ENCODE measurements at regions not wholly inside any gene's neighbourhood (a gene's known extent, or its start where the extent isn't known, plus 50 kb on each side); places are given as distances from the start of the nearest gene placed in this dataset.

GRCh38 chr4:144213371-144213770 lies 72.9 kb upstream of the GYPA start:
- TF ChIP-seq EP300 (IDR thresholded peaks at IDR 0.05; ENCODE audit: borderline replicate concordance) (no peak), RAD21 (IDR thresholded peaks at IDR 0.05; ENCODE audit: low read depth) (no peak), TEAD4 (IDR thresholded peaks at IDR 0.05) (no peak), TCF12 (IDR thresholded peaks at IDR 0.05; ENCODE audit: low read depth) (no peak)

DNA sequence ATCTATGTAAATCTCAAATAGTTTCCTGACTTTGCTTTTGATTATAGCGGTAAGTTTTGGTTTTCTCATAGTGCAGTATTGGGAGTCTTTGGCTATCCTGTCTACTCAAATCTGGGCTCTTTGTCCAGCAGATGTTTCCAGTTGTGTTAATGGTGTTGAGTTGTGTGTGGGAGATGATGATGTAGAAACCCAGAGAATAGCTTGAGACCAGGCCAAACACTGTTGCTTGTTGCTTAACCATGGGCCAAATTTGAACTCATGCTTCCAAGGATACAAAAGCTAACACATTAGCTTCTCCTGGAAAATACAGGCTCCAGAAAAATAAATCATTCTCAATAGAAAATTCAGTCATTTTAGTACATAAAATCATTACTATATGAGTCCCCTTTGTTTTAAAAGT lies 82.6 kb upstream of the GYPA start:
- TF ChIP-seq USF1 (IDR thresholded peaks at IDR 0.05) (no peak), ZBTB7A (IDR thresholded peaks at IDR 0.05; ENCODE audit: low read depth) (no peak), TAF1 (IDR thresholded peaks at IDR 0.05; ENCODE audit: low read depth) (no peak), EP300 (IDR thresholded peaks at IDR 0.05; ENCODE audit: borderline replicate concordance) (no peak), REST (IDR thresholded peaks at IDR 0.05; ENCODE audit: low read depth) (no peak), EGR1 (IDR thresholded peaks at IDR 0.05) (no peak), RAD21 (IDR thresholded peaks at IDR 0.05; ENCODE audit: low read depth) (no peak), NFIC (IDR thresholded peaks at IDR 0.05) (no peak), TCF12 (IDR thresholded peaks at IDR 0.05; ENCODE audit: low read depth) (no peak), FOXM1 (IDR thresholded peaks at IDR 0.05; ENCODE audit: borderline replicate concordance, low read depth) (no peak), CREB1 (IDR thresholded peaks at IDR 0.05; ENCODE audit: low read depth) (no peak), MAX (IDR thresholded peaks at IDR 0.05) (no peak), TEAD4 (IDR thresholded peaks at IDR 0.05) (no peak), CEBPB (IDR thresholded peaks at IDR 0.05) (no peak)

DNA sequence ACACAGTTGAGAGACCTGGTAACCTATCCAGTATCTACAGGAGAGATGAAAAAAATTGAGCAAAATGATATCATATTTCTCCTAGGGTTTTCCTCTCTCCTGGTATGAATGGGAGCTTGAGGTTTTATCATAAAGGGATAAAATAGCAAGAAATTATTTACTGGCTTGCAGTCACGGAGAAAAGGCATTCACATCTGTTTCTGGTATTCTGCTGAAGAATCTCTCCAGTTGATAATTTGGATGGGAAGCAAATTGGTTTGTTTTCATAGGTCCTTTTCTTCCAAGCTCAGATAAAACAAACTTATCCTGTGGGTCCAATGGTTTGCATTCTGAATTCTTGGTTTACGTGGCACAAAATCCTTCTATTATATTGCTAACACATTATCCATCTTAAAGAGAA lies 83.1 kb upstream of the GYPA start:
- no peak for TF ChIP-seq CEBPB (IDR thresholded peaks at IDR 0.05)
- no peak for TF ChIP-seq FOXM1 (IDR thresholded peaks at IDR 0.05; ENCODE audit: borderline replicate concordance, low read depth)
- no peak for TF ChIP-seq REST (IDR thresholded peaks at IDR 0.05; ENCODE audit: low read depth)
- no peak for TF ChIP-seq ZBTB7A (IDR thresholded peaks at IDR 0.05; ENCODE audit: low read depth)
- TF ChIP-seq USF1 (IDR thresholded peaks at IDR 0.05), result no peak
- no peak for TF ChIP-seq RAD21 (IDR thresholded peaks at IDR 0.05; ENCODE audit: low read depth)
- no peak for TF ChIP-seq YY1 (IDR thresholded peaks at IDR 0.05; ENCODE audit: low read depth)
- no peak for TF ChIP-seq EP300 (IDR thresholded peaks at IDR 0.05; ENCODE audit: borderline replicate concordance)
- no peak for TF ChIP-seq MAX (IDR thresholded peaks at IDR 0.05)
- no peak for TF ChIP-seq EGR1 (IDR thresholded peaks at IDR 0.05)
- no peak for TF ChIP-seq NFIC (IDR thresholded peaks at IDR 0.05)
- no peak for TF ChIP-seq TAF1 (IDR thresholded peaks at IDR 0.05; ENCODE audit: low read depth)
- no peak for TF ChIP-seq TCF12 (IDR thresholded peaks at IDR 0.05; ENCODE audit: low read depth)

DNA sequence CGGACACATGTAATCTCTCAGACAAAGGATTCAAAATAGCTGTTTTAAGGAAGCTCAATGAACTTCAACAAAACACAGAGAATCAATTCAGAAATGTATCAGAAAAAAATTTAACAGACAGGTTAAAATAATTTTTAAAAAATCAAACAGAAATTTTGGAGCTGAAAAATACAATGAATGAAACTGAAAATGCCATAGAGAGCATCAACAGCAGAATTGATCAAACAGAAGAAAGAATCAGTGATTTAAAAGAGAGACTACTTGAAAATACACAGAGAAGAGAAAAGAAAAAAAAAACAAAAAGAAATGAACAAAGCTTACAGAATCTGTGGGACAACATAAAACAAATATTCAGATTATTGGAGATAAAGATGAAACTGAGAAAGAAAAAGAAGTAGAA lies 118.8 kb upstream of the GYPA start:
- TF ChIP-seq MAX (IDR thresholded peaks at IDR 0.05), result no peak
- no peak for TF ChIP-seq TCF12 (IDR thresholded peaks at IDR 0.05; ENCODE audit: low read depth)
- TF ChIP-seq EGR1 (IDR thresholded peaks at IDR 0.05), result no peak
- no peak for TF ChIP-seq TAF1 (IDR thresholded peaks at IDR 0.05; ENCODE audit: low read depth)
- no peak for TF ChIP-seq RAD21 (IDR thresholded peaks at IDR 0.05; ENCODE audit: low read depth)
- no peak for TF ChIP-seq REST (IDR thresholded peaks at IDR 0.05; ENCODE audit: low read depth)
- no peak for TF ChIP-seq CEBPB (IDR thresholded peaks at IDR 0.05)
- TF ChIP-seq NFIC (IDR thresholded peaks at IDR 0.05), result no peak
- no peak for TF ChIP-seq USF1 (IDR thresholded peaks at IDR 0.05)
- no peak for TF ChIP-seq CREB1 (IDR thresholded peaks at IDR 0.05; ENCODE audit: low read depth)
- TF ChIP-seq ZBTB7A (IDR thresholded peaks at IDR 0.05; ENCODE audit: low read depth), result no peak
- no peak for TF ChIP-seq TEAD4 (IDR thresholded peaks at IDR 0.05)
- no peak for TF ChIP-seq YY1 (IDR thresholded peaks at IDR 0.05; ENCODE audit: low read depth)
- no peak for TF ChIP-seq FOXM1 (IDR thresholded peaks at IDR 0.05; ENCODE audit: borderline replicate concordance, low read depth)
